Right lobe of liver (tissue), 6 donors: ENCODE measurements at regions not wholly inside any gene's neighbourhood (a gene's known extent, or its start where the extent isn't known, plus 50 kb on each side); places are given as distances from the start of the nearest gene placed in this dataset.

Source experiments
- ATAC-seq, 4 donors: fragments of 200-7000 bp; cut with Tn5 transposase; one replicate each; pipeline ENCODE4 v1.9.1; 2020; ENCODE audit warnings: mild to moderate bottlenecking in 4 of 4, moderate library complexity in 4 of 4
- DNase-seq, 3 donors: peaks; one replicate each; pipeline ENCODE4 v3.0.0-alpha.2; 2020
- H3K27ac ChIP-seq, 3 donors: fragments of 200-600 bp; one replicate each; pipeline ENCODE4 v1.8.0; 2022
- H3K27me3 ChIP-seq, 2 donors: fragments of 200-600 bp; one replicate each; pipeline ENCODE4 v1.8.0; 2022
- H3K36me3 ChIP-seq, 4 donors: fragments of 200-600 bp; sonication (generic) in 1 of 4; one replicate each; pipeline versions ENCODE4 v1.5.1 to v1.8.0; 2017 to 2022; ENCODE audit warnings: control low read depth in 1 of 4
- H3K4me1 ChIP-seq, 4 donors: fragments of 200-600 bp; sonication (generic) in 1 of 4; one replicate each; pipeline versions ENCODE4 v1.5.1 to v1.8.0; 2017 to 2022; ENCODE audit warnings: control low read depth in 1 of 4
- H3K4me3 ChIP-seq, 3 donors: fragments of 200-600 bp; one replicate each; pipeline ENCODE4 v1.8.0; 2022
- H3K9me3 ChIP-seq, 4 donors: fragments of 200-600 bp; sonication (generic) in 1 of 4; one replicate each; pipeline versions ENCODE4 v1.5.1 to v1.8.0; 2017 to 2022; ENCODE audit warnings: control low read depth in 1 of 4
- POLR2A ChIP-seq: fragments of 450-650 bp; IDR thresholded peaks from one replicate; pipeline ENCODE4 v1.6.1; 2017; ENCODE audit warnings: antibody characterized with exemption, mild to moderate bottlenecking
- WGBS: methylation state at CpG from one replicate; pipeline ENCODE4 v1.1.6; 2018; ENCODE audit warnings: low coverage, low lambda C conversion rate; ENCODE audit not compliant: insufficient coverage; ENCODE audit errors: missing lambda C conversion rate; 5-methylcytosine and 5-hydroxymethylcytosine counted together
- intact Hi-C, 2 donors: fragments of 100-400 bp; cut with DNase I; formaldehyde crosslinking; loops; one replicate each; pipeline versions ENCODE4 v1.11.2 to v1.14.1; 2022
- TF ChIP-seq, protein P1 (sequence below), 4 donors: fragments of 200-600 bp in 3 of 4; fragments of 450-650 bp in 1 of 4; IDR thresholded peaks; one replicate each; pipeline versions ENCODE4 v1.5.1 to v1.8.0; 2016 to 2022; ENCODE audit warnings: antibody characterized with exemption in 4 of 4, mild to moderate bottlenecking in 2 of 4
- donor health status: DM: no; HTN: yes; CAD: no.
- donor health status: DM: no; HTN: no; CAD: no.
- donor health status: DM: no; HTN: no; CAD: no.
- donor health status: DM: no; HTN: yes; CAD: no.
- donor health status: DM: no; HTN: yes; CAD: no.

DNA sequence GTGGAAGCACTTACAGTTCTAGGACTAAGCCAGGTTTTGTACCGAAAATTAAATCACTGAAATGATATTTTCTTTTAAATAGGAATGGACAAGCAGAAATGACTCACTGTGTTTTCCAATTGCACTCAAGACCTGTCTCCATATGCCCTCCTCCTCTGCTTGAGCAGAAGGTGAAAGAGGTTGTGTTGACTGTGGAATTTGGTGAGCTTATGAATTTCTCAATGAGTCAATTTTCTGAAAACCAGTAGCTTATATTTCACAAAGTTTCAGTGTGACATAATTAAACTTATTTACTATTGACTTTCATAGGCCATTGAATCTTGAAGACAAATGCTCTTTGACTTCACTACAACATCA lies 249.9 kb downstream of the NPR3 start:
- DNase-seq (no peak), ATAC-seq (no peak)
- no peak for TF ChIP-seq POLR2A
- TF ChIP-seq, protein P1, sequence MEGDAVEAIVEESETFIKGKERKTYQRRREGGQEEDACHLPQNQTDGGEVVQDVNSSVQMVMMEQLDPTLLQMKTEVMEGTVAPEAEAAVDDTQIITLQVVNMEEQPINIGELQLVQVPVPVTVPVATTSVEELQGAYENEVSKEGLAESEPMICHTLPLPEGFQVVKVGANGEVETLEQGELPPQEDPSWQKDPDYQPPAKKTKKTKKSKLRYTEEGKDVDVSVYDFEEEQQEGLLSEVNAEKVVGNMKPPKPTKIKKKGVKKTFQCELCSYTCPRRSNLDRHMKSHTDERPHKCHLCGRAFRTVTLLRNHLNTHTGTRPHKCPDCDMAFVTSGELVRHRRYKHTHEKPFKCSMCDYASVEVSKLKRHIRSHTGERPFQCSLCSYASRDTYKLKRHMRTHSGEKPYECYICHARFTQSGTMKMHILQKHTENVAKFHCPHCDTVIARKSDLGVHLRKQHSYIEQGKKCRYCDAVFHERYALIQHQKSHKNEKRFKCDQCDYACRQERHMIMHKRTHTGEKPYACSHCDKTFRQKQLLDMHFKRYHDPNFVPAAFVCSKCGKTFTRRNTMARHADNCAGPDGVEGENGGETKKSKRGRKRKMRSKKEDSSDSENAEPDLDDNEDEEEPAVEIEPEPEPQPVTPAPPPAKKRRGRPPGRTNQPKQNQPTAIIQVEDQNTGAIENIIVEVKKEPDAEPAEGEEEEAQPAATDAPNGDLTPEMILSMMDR (IDR thresholded peaks at IDR 0.05): no peak
- H3K27ac ChIP-seq: no peak overlapping the region
- WGBS: 56% methylated on average over 1 of the region's 1 CpG
- H3K27me3 ChIP-seq: no peaks in the 10 kb centered on the region
- H3K9me3 ChIP-seq: no peaks in the 10 kb centered on the region
- H3K36me3 ChIP-seq: no peaks in the 10 kb centered on the region
- H3K4me1 ChIP-seq: no peaks in the 10 kb centered on the region
- intact Hi-C loops: no loop called here
- no peak overlapping the region for H3K4me3 ChIP-seq

DNA sequence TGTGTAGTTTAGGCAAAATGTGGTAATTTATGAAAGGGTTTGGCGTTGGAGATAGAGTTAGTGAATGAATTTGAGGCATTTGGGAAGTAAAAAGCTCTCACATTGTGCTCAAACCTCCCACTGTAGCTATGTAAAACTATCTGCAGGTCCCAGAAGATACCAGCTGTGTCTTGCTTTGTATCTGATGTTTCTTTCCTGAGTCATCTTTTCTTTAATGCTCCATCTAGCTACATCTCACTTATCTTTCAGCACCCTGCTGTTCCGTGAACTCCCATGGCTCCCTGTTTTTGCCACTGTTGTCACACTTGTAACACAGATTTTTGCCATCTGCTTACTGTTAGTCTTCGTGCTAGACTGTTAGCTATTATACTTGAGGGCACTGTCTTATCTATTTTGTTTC lies 253.1 kb downstream of the NPR3 start:
- WGBS: 51% methylated on average over 3 of the region's 3 CpGs

DNA sequence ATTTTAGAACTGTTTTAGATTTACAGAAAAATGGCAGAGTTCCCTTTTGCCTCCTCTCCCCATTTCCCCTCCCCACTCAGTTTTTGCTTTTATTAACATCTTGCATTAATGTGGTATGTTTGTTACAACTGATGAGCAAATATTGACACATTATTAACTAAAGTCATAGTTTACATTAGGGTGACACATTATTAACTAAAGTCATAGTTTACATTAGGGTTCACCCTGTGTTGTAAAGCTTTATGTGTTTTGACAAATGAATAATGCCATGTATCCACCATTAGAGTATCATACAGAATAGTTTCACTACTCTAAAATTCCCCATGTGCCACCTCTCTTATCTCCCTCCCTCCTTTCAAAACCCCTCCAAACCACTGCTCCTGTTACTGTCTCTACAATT lies 262.5 kb downstream of the NPR3 start:
- ATAC-seq: no peak

More for the DNA sequence above, 253.1 kb downstream of the NPR3 start:
- no peak overlapping the region for H3K27ac ChIP-seq
- TF ChIP-seq, protein P1 (IDR thresholded peaks at IDR 0.05): no peak
- no peak for TF ChIP-seq POLR2A
- H3K36me3 ChIP-seq: no peaks in the 10 kb centered on the region
- ATAC-seq (no peak), DNase-seq (no peak)
- no peaks in the 10 kb centered on the region for H3K27me3 ChIP-seq
- intact Hi-C loops: no loop called here
- H3K4me1 ChIP-seq: no peaks in the 10 kb centered on the region
- H3K4me3 ChIP-seq: no peak overlapping the region
- H3K9me3 ChIP-seq: no peaks in the 10 kb centered on the region

DNA sequence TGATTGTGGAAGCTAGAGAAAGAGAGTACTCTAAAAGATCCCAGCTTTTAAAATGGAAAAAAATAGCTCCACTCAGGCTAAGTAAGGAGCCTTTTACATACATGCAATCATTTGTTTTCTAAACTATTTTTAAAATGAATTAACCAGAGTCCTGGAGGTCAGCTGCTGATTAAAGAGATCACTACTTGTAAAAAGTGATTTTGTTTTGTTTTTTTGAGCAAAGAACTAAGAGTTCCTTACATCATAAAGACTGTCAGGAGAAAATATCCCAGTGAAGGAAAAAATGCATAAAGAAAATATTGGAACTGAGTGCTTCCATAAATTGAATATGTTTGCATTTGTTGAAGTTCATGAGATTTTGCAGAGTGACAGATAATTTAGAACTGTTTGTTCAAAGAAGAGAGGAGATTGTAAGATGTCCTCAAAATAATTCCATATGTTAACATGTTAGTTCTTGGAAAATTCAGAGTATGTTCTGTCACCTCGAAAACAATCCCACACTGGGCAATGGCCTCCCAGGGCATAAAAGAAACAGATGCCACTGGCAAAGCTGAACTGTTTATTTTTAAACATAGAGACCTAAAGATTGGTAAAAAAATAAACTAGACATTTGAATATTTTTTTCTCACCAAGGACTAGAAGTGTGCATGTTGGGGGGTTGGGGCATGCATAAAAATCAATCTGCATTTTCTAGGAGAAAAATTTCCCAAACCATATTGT lies 264.7 kb downstream of the NPR3 start:
- no peaks in the 10 kb centered on the region for H3K36me3 ChIP-seq
- no peaks in the 10 kb centered on the region for H3K27me3 ChIP-seq
- DNase-seq (no peak), ATAC-seq (no peak)
- peaks cover 0 to 3% (median 0%) of the 10 kb centered on the region in 4 donors for H3K4me1 ChIP-seq
- no peaks in the 10 kb centered on the region for H3K9me3 ChIP-seq
- 50% methylated on average over 1 of the region's 1 CpG for WGBS
- TF ChIP-seq POLR2A: no peak
- TF ChIP-seq, protein P1 (IDR thresholded peaks at IDR 0.05): no peak
- intact Hi-C loops: no loop called here
- H3K4me3 ChIP-seq: no peak overlapping the region
- H3K27ac ChIP-seq: no peak overlapping the region

More for the DNA sequence above, 262.5 kb downstream of the NPR3 start:
- Histone ChIP-seq H3K4me3 (no peak overlapping the region), H3K4me1 (peaks cover 0 to 3% (median 0%) of the 10 kb centered on the region in 4 donors), H3K27ac (no peak overlapping the region), H3K36me3 (no peaks in the 10 kb centered on the region), H3K9me3 (no peaks in the 10 kb centered on the region), H3K27me3 (no peaks in the 10 kb centered on the region)
- TF ChIP-seq POLR2A: no peak
- TF ChIP-seq, protein P1 (IDR thresholded peaks at IDR 0.05): no peak
- intact Hi-C loops: no loop called here
- no peak for DNase-seq

DNA sequence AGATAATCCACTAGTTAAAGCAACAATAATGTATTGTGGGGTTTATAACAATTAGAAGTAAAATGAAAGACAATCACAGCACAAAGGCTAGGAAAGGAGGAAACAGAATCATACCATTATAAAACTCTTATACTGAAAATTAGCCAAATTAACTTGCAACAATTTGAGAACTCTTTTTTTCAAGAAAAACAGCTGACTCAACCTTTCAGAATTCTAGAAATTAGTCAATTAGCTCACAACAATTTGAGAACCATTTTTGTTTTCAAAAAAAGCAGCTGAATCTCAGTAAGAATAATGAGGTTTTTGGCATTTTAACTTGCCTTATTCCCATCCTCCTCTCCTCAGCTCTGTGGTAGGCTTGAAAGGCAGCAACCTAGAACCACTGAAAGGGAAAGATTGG lies 269.9 kb downstream of the NPR3 start:
- DNase-seq: no peak
- Histone ChIP-seq H3K4me3 (no peak overlapping the region), H3K27me3 (no peaks in the 10 kb centered on the region), H3K36me3 (no peaks in the 10 kb centered on the region), H3K27ac (no peak overlapping the region), H3K9me3 (no peaks in the 10 kb centered on the region), H3K4me1 (peaks cover 0 to 3% (median 0%) of the 10 kb centered on the region in 4 donors)
- TF ChIP-seq, protein P1 (IDR thresholded peaks at IDR 0.05): no peak
- no peak for TF ChIP-seq POLR2A
- ATAC-seq: no peak
- intact Hi-C loops: no loop called here
